HG02759 (cell line): ENCODE measurements at regions not wholly inside any gene's neighbourhood (a gene's known extent, or its start where the extent isn't known, plus 50 kb on each side); places are given as distances from the start of the nearest gene placed in this dataset.
A peak's percentile ranks its signal among the peaks of the same experiment; 100 is the strongest.

ENCODE experiments used
- ATAC-seq: cut with Tn5 transposase; IDR thresholded peaks from one replicate; pipeline ENCODE4 v1.9.1; 2021; ENCODE audit warnings: mild to moderate bottlenecking, moderate library complexity; ENCODE audit not compliant: unreplicated experiment

GRCh38 chr4:123259676-123260646 is 136.6 kb upstream of the SPRY1 start:
- no peak for ATAC-seq

- no peak for ATAC-seq
Observed at GRCh38 chr4:123260653-123261052, 135.9 kb upstream of the SPRY1 start.

- ATAC-seq: no peak
Observed at GRCh38 chr4:123262080-123262479, 134.5 kb upstream of the SPRY1 start.

- ATAC-seq: no peak
Observed at GRCh38 chr4:123265443-123265842, 131.2 kb upstream of the SPRY1 start.

- no peak for ATAC-seq
Observed at GRCh38 chr4:123266221-123266620, 130.4 kb upstream of the SPRY1 start.

- ATAC-seq: no peak
Observed at GRCh38 chr4:123278755-123279154, 117.8 kb upstream of the SPRY1 start.

GRCh38 chr4:123283371-123283895 is 113.2 kb upstream of the SPRY1 start:
- ATAC-seq: no peak

- ATAC-seq: no peak
Observed at GRCh38 chr4:123284168-123284567, 112.4 kb upstream of the SPRY1 start.

- no peak for ATAC-seq
Observed at GRCh38 chr4:123286903-123287466, 109.6 kb upstream of the SPRY1 start.

- peak; percentile 52 for ATAC-seq
Observed at GRCh38 chr4:123288309-123289025, 108.1 kb upstream of the SPRY1 start.

GRCh38 chr4:123291329-123291728 is 105.3 kb upstream of the SPRY1 start:
- ATAC-seq: no peak

GRCh38 chr4:123297836-123298235 is 98.8 kb upstream of the SPRY1 start:
- ATAC-seq: no peak

- no peak for ATAC-seq
Observed at GRCh38 chr4:123298261-123298660, 98.3 kb upstream of the SPRY1 start.

GRCh38 chr4:123298801-123299200 is 97.8 kb upstream of the SPRY1 start:
- ATAC-seq: no peak

GRCh38 chr4:123299212-123299691 is 97.3 kb upstream of the SPRY1 start:
- no peak for ATAC-seq

GRCh38 chr4:123300222-123301039 is 96.2 kb upstream of the SPRY1 start:
- ATAC-seq: no peak

- no peak for ATAC-seq
Observed at GRCh38 chr4:123301923-123302322, 94.7 kb upstream of the SPRY1 start.

- ATAC-seq: no peak
Observed at GRCh38 chr4:123304151-123304964, 92.2 kb upstream of the SPRY1 start.

GRCh38 chr4:123305736-123306135 is 90.9 kb upstream of the SPRY1 start:
- ATAC-seq: no peak

- ATAC-seq: no peak
Observed at GRCh38 chr4:123306769-123307168, 89.8 kb upstream of the SPRY1 start.
